Activated T-helper 1 cell treated with anti-CD3 and anti-CD28 coated beads, Interleukin-12 subunit alpha, Interleukin-12 subunit beta, Interleukin-2, Interleukin-4 antibody, amounts not matched to agents 30 ng/mL and 10 ng/mL and 1 ng/mL, durations not matched to agents 14 hours and 24 hours and 36 hours (primary cell): ENCODE measurements at regions not wholly inside any gene's neighbourhood (a gene's known extent, or its start where the extent isn't known, plus 50 kb on each side); places are given as distances from the start of the nearest gene placed in this dataset.

Experiments
- DNase-seq: peaks from one replicate; pipeline ENCODE4 v3.0.0; 2021; ENCODE audit warnings: low spot score
- H3K27ac Mint-ChIP-seq: one replicate; pipeline ENCODE4 v1.8.0; 2021; ENCODE audit warnings: mild to moderate bottlenecking, mixed read lengths
- H3K27me3 Mint-ChIP-seq: one replicate; pipeline ENCODE4 v1.8.0; 2022; ENCODE audit warnings: mild to moderate bottlenecking, moderate library complexity, mixed read lengths; ENCODE audit not compliant: insufficient read depth
- H3K36me3 Mint-ChIP-seq: one replicate; pipeline ENCODE4 v1.8.0; 2021; ENCODE audit warnings: low read depth, mixed read lengths
- H3K4me1 Mint-ChIP-seq: one replicate; pipeline ENCODE4 v1.8.0; 2021; ENCODE audit warnings: low read depth, mixed read lengths
- H3K4me3 Mint-ChIP-seq: one replicate; pipeline ENCODE4 v1.8.0; 2021; ENCODE audit warnings: mild to moderate bottlenecking, moderate library complexity, mixed read lengths
- H3K9me3 Mint-ChIP-seq: one replicate; pipeline ENCODE4 v1.8.0; 2021; ENCODE audit warnings: mixed read lengths
- intact Hi-C: fragments of 100-400 bp; cut with micrococcal nuclease; formaldehyde crosslinking; loops from one replicate; pipeline ENCODE4 v1.15.1; 2024

- H3K27ac Mint-ChIP-seq = no peak overlapping the region
- H3K4me3 Mint-ChIP-seq = no peak overlapping the region
- no peak for DNase-seq
- H3K9me3 Mint-ChIP-seq = no peaks in the 10 kb centered on the region
- H3K4me1 Mint-ChIP-seq = no peaks in the 10 kb centered on the region
- no peaks in the 10 kb centered on the region for H3K36me3 Mint-ChIP-seq
- intact Hi-C loops = no loop called here
- H3K27me3 Mint-ChIP-seq = peaks cover 3% of the 10 kb centered on the region
These were observed 150.6 kb downstream of the AKR1D1 start for GRCh38 chr7:138226745-138227279.

- Mint-ChIP-seq H3K4me3 (no peak overlapping the region), H3K4me1 (no peaks in the 10 kb centered on the region), H3K9me3 (peaks cover 10% of the 10 kb centered on the region)
These were observed 151.9 kb downstream of the AKR1D1 start for GRCh38 chr7:138228119-138228518.

GRCh38 chr7:138228769-138229168, 152.5 kb downstream of the AKR1D1 start:
- no peaks in the 10 kb centered on the region for H3K36me3 Mint-ChIP-seq
- H3K9me3 Mint-ChIP-seq = peaks cover 11% of the 10 kb centered on the region
- no peak overlapping the region for H3K27ac Mint-ChIP-seq
- H3K4me1 Mint-ChIP-seq = no peaks in the 10 kb centered on the region
- DNase-seq = no peak
- peaks cover 3% of the 10 kb centered on the region for H3K27me3 Mint-ChIP-seq
- intact Hi-C loops = no loop called here
- H3K4me3 Mint-ChIP-seq = no peak overlapping the region

More at GRCh38 chr7:138228119-138228518, 151.9 kb downstream of the AKR1D1 start:
- H3K27ac Mint-ChIP-seq = no peak overlapping the region
- peaks cover 3% of the 10 kb centered on the region for H3K27me3 Mint-ChIP-seq
- no peaks in the 10 kb centered on the region for H3K36me3 Mint-ChIP-seq
- intact Hi-C loops = no loop called here
- DNase-seq = no peak

- H3K36me3 Mint-ChIP-seq = no peaks in the 10 kb centered on the region
- intact Hi-C loops = no loop called here
- peaks cover 1% of the 10 kb centered on the region for H3K27me3 Mint-ChIP-seq
- no peak overlapping the region for H3K27ac Mint-ChIP-seq
- H3K9me3 Mint-ChIP-seq = peaks cover 11% of the 10 kb centered on the region
- H3K4me3 Mint-ChIP-seq = no peak overlapping the region
- H3K4me1 Mint-ChIP-seq = no peaks in the 10 kb centered on the region
- no peak for DNase-seq
These were observed 156.9 kb downstream of the AKR1D1 start for GRCh38 chr7:138233189-138233588.

GRCh38 chr7:138235207-138235606, 158.9 kb downstream of the AKR1D1 start:
- Mint-ChIP-seq H3K36me3 (no peaks in the 10 kb centered on the region), H3K27me3 (no peaks in the 10 kb centered on the region), H3K4me1 (no peaks in the 10 kb centered on the region), H3K27ac (no peak overlapping the region), H3K9me3 (peaks cover 11% of the 10 kb centered on the region), H3K4me3 (no peak overlapping the region)
- intact Hi-C loops = no loop called here
- DNase-seq = no peak

- H3K4me3 Mint-ChIP-seq = no peak overlapping the region
- no peaks in the 10 kb centered on the region for H3K36me3 Mint-ChIP-seq
- H3K4me1 Mint-ChIP-seq = no peaks in the 10 kb centered on the region
- H3K27ac Mint-ChIP-seq = no peak overlapping the region
- H3K27me3 Mint-ChIP-seq = no peaks in the 10 kb centered on the region
- intact Hi-C loops = no loop called here
- peaks cover 3% of the 10 kb centered on the region for H3K9me3 Mint-ChIP-seq
- DNase-seq = no peak
These were observed 161.7 kb downstream of the AKR1D1 start for GRCh38 chr7:138237995-138238394.

GRCh38 chr7:138238734-138239659, 162.7 kb downstream of the AKR1D1 start:
- Mint-ChIP-seq H3K36me3 (no peaks in the 10 kb centered on the region), H3K4me3 (no peak overlapping the region), H3K27me3 (no peaks in the 10 kb centered on the region), H3K9me3 (no peaks in the 10 kb centered on the region), H3K27ac (no peak overlapping the region), H3K4me1 (no peaks in the 10 kb centered on the region)
- intact Hi-C loops = no loop called here
- no peak for DNase-seq

- H3K9me3 Mint-ChIP-seq = no peaks in the 10 kb centered on the region
- no peak overlapping the region for H3K27ac Mint-ChIP-seq
- H3K4me1 Mint-ChIP-seq = no peaks in the 10 kb centered on the region
- peaks cover 3% of the 10 kb centered on the region for H3K27me3 Mint-ChIP-seq
- no peaks in the 10 kb centered on the region for H3K36me3 Mint-ChIP-seq
- H3K4me3 Mint-ChIP-seq = no peak overlapping the region
- intact Hi-C loops = no loop called here
- no peak for DNase-seq
These were observed 167.2 kb downstream of the AKR1D1 start for GRCh38 chr7:138243430-138243829.

GRCh38 chr7:138243836-138244235, 167.6 kb downstream of the AKR1D1 start:
- H3K27me3 Mint-ChIP-seq = peaks cover 3% of the 10 kb centered on the region
- H3K9me3 Mint-ChIP-seq = no peaks in the 10 kb centered on the region
- intact Hi-C loops = no loop called here
- no peak for DNase-seq
- H3K36me3 Mint-ChIP-seq = no peaks in the 10 kb centered on the region
- no peak overlapping the region for H3K4me3 Mint-ChIP-seq
- H3K27ac Mint-ChIP-seq = no peak overlapping the region
- no peaks in the 10 kb centered on the region for H3K4me1 Mint-ChIP-seq

- no peaks in the 10 kb centered on the region for H3K4me1 Mint-ChIP-seq
- DNase-seq = no peak
- H3K36me3 Mint-ChIP-seq = no peaks in the 10 kb centered on the region
- intact Hi-C loops = no loop called here
- no peaks in the 10 kb centered on the region for H3K9me3 Mint-ChIP-seq
- no peak overlapping the region for H3K27ac Mint-ChIP-seq
- H3K4me3 Mint-ChIP-seq = no peak overlapping the region
- H3K27me3 Mint-ChIP-seq = peaks cover 3% of the 10 kb centered on the region
These were observed 168.3 kb downstream of the AKR1D1 start for GRCh38 chr7:138244606-138245005.

- H3K9me3 Mint-ChIP-seq = no peaks in the 10 kb centered on the region
- no peak overlapping the region for H3K27ac Mint-ChIP-seq
- H3K4me1 Mint-ChIP-seq = no peaks in the 10 kb centered on the region
- DNase-seq = no peak
- no peak overlapping the region for H3K4me3 Mint-ChIP-seq
- intact Hi-C loops = no loop called here
- H3K27me3 Mint-ChIP-seq = peaks cover 3% of the 10 kb centered on the region
- H3K36me3 Mint-ChIP-seq = no peaks in the 10 kb centered on the region
These were observed 169.0 kb downstream of the AKR1D1 start for GRCh38 chr7:138245216-138245615.

- Mint-ChIP-seq H3K4me1 (no peaks in the 10 kb centered on the region), H3K27me3 (peaks cover 3% of the 10 kb centered on the region)
These were observed 169.4 kb downstream of the AKR1D1 start for GRCh38 chr7:138245682-138246081.

GRCh38 chr7:138246428-138246827, 170.2 kb downstream of the AKR1D1 start:
- intact Hi-C loops = no loop called here
- DNase-seq = no peak
- H3K4me1 Mint-ChIP-seq = no peaks in the 10 kb centered on the region
- H3K36me3 Mint-ChIP-seq = no peaks in the 10 kb centered on the region
- no peak overlapping the region for H3K27ac Mint-ChIP-seq
- H3K27me3 Mint-ChIP-seq = peaks cover 3% of the 10 kb centered on the region
- H3K9me3 Mint-ChIP-seq = no peaks in the 10 kb centered on the region
- no peak overlapping the region for H3K4me3 Mint-ChIP-seq

More at GRCh38 chr7:138245682-138246081, 169.4 kb downstream of the AKR1D1 start:
- Mint-ChIP-seq H3K36me3 (no peaks in the 10 kb centered on the region), H3K27ac (no peak overlapping the region), H3K9me3 (no peaks in the 10 kb centered on the region), H3K4me3 (no peak overlapping the region)
- intact Hi-C loops = no loop called here
- DNase-seq = no peak
